ENCODE measurements at regions not wholly inside any gene's neighbourhood (a gene's known extent, or its start where the extent isn't known, plus 50 kb on each side); places are given as distances from the start of the nearest gene placed in this dataset.

GRCh38 chr15:29638011-29638410 is 184.3 kb downstream of the TJP1 start:
- no peak for DNase-seq
- Histone ChIP-seq H3K23ac (ENCODE audit: insufficient read length, low read depth, low read length) (no peak overlapping the region), H3K9ac (ENCODE audit: extremely low read depth, insufficient read length, low read length) (no peak overlapping the region), H3K4me1 (ENCODE audit: insufficient read depth, low read length) (peaks cover 3% of the 10 kb centered on the region; the same call in 1 of the 2 replicates), H2BK15ac (ENCODE audit: low read depth, low read length) (no peak overlapping the region), H2BK120ac (ENCODE audit: low read depth, low read length, poor library complexity, severe bottlenecking) (no peak overlapping the region), H3K27me3 (ENCODE audit: insufficient read depth, low read length) (no peaks in the 10 kb centered on the region), H3K56ac (ENCODE audit: insufficient read length, low read depth, low read length) (no peak overlapping the region), H3K79me2 (ENCODE audit: insufficient read depth, low read length) (no peaks in the 10 kb centered on the region), H3K27ac (ENCODE audit: insufficient read length, low read depth, low read length) (no peak overlapping the region), H3K23me2 (ENCODE audit: insufficient read length, low read depth, low read length, poor library complexity, severe bottlenecking) (no peaks in the 10 kb centered on the region), H2AK5ac (ENCODE audit: insufficient read length, low read length) (no peak overlapping the region), H3K4me2 (ENCODE audit: insufficient read depth, insufficient read length, low read length) (no peak overlapping the region), H3K9me3 (ENCODE audit: control insufficient read depth, low read depth, low read length) (no peaks in the 10 kb centered on the region), H4K20me1 (ENCODE audit: control insufficient read depth, insufficient read depth, insufficient read length) (no peaks in the 10 kb centered on the region), H4K5ac (ENCODE audit: insufficient read length, low read depth, low read length) (no peak overlapping the region), H2AFZ (ENCODE audit: low read length) (no peak overlapping the region), H3K18ac (ENCODE audit: insufficient read length, low read depth, low read length) (no peak overlapping the region), H4K8ac (replicated peaks; ENCODE audit: insufficient read length, low read depth, low read length) (no peak overlapping the region), H4K91ac (ENCODE audit: insufficient read length, low read depth, low read length) (no peak overlapping the region), H3K79me1 (ENCODE audit: insufficient read depth, low read depth, low read length, poor library complexity, severe bottlenecking) (no peaks in the 10 kb centered on the region), H2BK5ac (ENCODE audit: insufficient read length, low read length) (no peak overlapping the region), H3K14ac (ENCODE audit: insufficient read depth, low read length) (no peak overlapping the region), H3K4ac (ENCODE audit: low read depth, low read length) (no peak overlapping the region), H3T11ph (ENCODE audit: low read length) (no peak overlapping the region), H2BK20ac (ENCODE audit: low read depth, low read length, poor library complexity, severe bottlenecking) (no peak overlapping the region), H2BK12ac (ENCODE audit: insufficient read length, low read depth, low read length) (no peak overlapping the region)
- TF ChIP-seq CTCF (conservative IDR thresholded peaks at IDR 0.05) = no peak
- Mint-ChIP-seq H3K9me3 (peaks cover 6 to 8% of the 10 kb centered on the region in 2 experiments; a peak in 4 of 5 replicates), H3K27me3 (ENCODE audit: low read depth) (peaks cover 2% of the 10 kb centered on the region), H3K27ac (no peak overlapping the region), H3K4me1 (peaks cover 8 to 10% of the 10 kb centered on the region in 2 experiments), H3K36me3 (ENCODE audit: insufficient read depth in 1 of 3, low read depth in 3 of 3) (peaks cover 0 to 5% (median 0%) of the 10 kb centered on the region in 3 experiments; a peak in 2 of 7 replicates), H3K4me3 (no peak overlapping the region)
- WGBS (ENCODE audit: extremely low coverage, insufficient read length, low lambda C conversion rate) = no CpG with 5 or more reads among the region's 3 CpGs

Data from H9 (cell line).